ENCODE measurements at regions not wholly inside any gene's neighbourhood (a gene's known extent, or its start where the extent isn't known, plus 50 kb on each side); places are given as distances from the start of the nearest gene placed in this dataset.

GRCh38 chr16:85358704-85359146 lies 246.5 kb upstream of the CIBAR2 start:
- Histone ChIP-seq H3K36me3 (ENCODE audit: control insufficient read depth, insufficient read depth, low read length) (no peaks in the 10 kb centered on the region), H3K4me3 (ENCODE audit: low read depth, low read length) (no peak overlapping the region), H3K27me3 (ENCODE audit: control insufficient read depth, insufficient read depth, low read length) (no peaks in the 10 kb centered on the region)
- DNase-seq (ENCODE audit: low read depth) (no peak), FAIRE-seq (no peak)
- TF ChIP-seq CTCF (IDR thresholded peaks at IDR 0.05; ENCODE audit: insufficient read depth, low read length, severe bottlenecking) = no peak

GRCh38 chr16:85359147-85359822 lies 247.0 kb upstream of the CIBAR2 start:
- no peaks in the 10 kb centered on the region for H3K36me3 ChIP-seq (ENCODE audit: control insufficient read depth, insufficient read depth, low read length)
- no peak overlapping the region for H3K4me3 ChIP-seq (ENCODE audit: low read depth, low read length)
- DNase-seq (ENCODE audit: low read depth) (peak; percentile 41), FAIRE-seq (peak; percentile 43)
- H3K27me3 ChIP-seq (ENCODE audit: control insufficient read depth, insufficient read depth, low read length) = no peaks in the 10 kb centered on the region
- no peak for TF ChIP-seq CTCF (IDR thresholded peaks at IDR 0.05; ENCODE audit: insufficient read depth, low read length, severe bottlenecking)

DNA sequence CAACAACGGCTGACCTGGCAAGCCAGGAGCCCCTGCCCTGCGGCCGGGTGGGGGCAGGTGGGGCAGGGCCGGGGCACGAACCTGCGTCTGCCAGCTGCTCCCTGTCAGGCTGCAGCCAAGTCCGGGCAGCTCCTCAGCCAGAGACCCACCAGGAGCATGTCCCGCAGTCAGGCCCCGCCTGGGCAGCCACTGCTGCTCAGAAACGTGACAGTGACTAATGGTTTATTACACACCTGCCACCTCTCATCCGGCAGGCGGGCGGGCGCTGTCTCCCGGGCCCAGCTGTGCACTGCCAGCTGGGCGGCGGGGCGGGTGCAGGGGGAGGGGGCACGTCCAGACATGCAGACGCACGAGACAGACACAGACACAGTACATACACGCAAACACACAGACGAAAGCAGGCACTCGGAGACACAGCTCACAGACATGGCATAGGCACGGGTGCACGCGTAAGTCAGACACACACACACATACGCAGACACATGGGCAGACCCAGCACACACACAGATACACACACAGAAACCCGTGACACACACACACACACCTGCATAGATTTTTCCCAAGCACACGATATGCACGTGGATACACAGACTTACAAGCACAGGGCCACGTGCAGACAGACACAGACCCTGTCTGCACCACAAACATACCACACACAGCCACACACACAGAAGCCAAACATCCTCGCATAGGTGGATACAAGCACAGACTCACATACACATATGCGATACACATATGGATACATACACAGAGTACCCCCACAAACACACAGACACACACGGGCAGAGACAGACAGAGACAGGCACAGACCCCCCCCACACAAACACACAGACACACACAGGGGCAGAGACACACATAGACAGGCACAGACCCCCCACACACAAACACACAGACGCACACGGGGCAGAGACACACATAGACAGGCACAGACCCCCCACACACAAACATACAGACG lies 248.3 kb upstream of the CIBAR2 start:
- Histone ChIP-seq H3K27me3 (ENCODE audit: control insufficient read depth, insufficient read depth, low read length) (no peaks in the 10 kb centered on the region), H3K4me3 (ENCODE audit: low read depth, low read length) (no peak overlapping the region), H3K36me3 (ENCODE audit: control insufficient read depth, insufficient read depth, low read length) (no peaks in the 10 kb centered on the region)
- no peak for TF ChIP-seq CTCF (IDR thresholded peaks at IDR 0.05; ENCODE audit: insufficient read depth, low read length, severe bottlenecking)
- FAIRE-seq = peak; percentile 76
- DNase-seq (ENCODE audit: low read depth) = peak; percentile 79

GRCh38 chr16:85361441-85362118 lies 249.3 kb upstream of the CIBAR2 start:
- no peaks in the 10 kb centered on the region for H3K36me3 ChIP-seq (ENCODE audit: control insufficient read depth, insufficient read depth, low read length)
- no peak overlapping the region for H3K4me3 ChIP-seq (ENCODE audit: low read depth, low read length)
- no peak for TF ChIP-seq CTCF (IDR thresholded peaks at IDR 0.05; ENCODE audit: insufficient read depth, low read length, severe bottlenecking)
- DNase-seq (ENCODE audit: low read depth) = no peak
- FAIRE-seq = no peak
- H3K27me3 ChIP-seq (ENCODE audit: control insufficient read depth, insufficient read depth, low read length) = no peaks in the 10 kb centered on the region

DNA sequence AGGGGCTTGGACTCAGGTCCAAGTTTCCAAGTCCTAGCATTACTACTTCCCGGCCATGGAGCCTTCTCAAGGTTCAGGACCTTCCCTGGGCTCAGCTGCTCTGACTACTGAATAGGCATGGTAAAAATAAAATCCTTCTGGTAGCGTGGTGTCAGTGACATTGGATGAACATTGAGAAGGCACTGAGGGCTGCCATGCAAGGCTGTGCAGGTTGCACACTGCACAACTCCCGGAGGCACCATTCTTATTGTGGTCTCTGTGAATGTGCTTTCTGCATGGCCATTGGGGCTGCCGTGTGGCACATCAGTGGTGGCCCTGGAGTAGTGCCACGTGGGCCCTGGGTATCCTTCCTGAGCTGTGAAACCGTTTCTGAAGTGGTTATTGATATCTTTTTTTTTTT lies 250.2 kb upstream of the CIBAR2 start:
- H3K27me3 ChIP-seq (ENCODE audit: control insufficient read depth, insufficient read depth, low read length) = no peaks in the 10 kb centered on the region
- no peak overlapping the region for H3K4me3 ChIP-seq (ENCODE audit: low read depth, low read length)
- FAIRE-seq (peak; percentile 43), DNase-seq (ENCODE audit: low read depth) (no peak)
- no peak for TF ChIP-seq CTCF (IDR thresholded peaks at IDR 0.05; ENCODE audit: insufficient read depth, low read length, severe bottlenecking)
- H3K36me3 ChIP-seq (ENCODE audit: control insufficient read depth, insufficient read depth, low read length) = no peaks in the 10 kb centered on the region

Measured in bronchial epithelial cell (primary cell).